AG08395 (cell line): ENCODE measurements at regions not wholly inside any gene's neighbourhood (a gene's known extent, or its start where the extent isn't known, plus 50 kb on each side); places are given as distances from the start of the nearest gene placed in this dataset.

Experiments
- DNase-seq: peaks from one replicate; pipeline ENCODE4 v3.0.0; 2012; ENCODE audit warnings: mixed read lengths, low spot score

DNA sequence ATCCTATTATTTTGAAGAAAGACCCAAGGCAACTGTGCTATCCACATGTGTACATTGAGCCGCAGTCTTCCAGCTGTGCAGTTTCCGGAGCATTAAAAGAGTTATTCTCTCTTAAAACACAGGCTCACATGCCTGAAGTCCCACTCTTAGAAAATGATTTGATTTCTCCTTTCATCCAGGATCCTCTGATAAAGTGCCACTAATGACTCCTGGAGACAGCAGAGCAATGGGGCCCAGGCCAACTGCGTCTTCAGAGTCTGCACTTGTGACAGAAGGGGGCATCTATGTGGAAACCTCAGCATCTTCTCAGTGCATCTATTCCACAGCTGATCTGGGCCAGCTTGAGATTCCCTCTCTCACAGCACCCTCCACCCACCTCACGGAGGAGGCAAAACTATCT is 482.1 kb upstream of the AKR1E2 start:
- DNase-seq, result peak; percentile 4

DNA sequence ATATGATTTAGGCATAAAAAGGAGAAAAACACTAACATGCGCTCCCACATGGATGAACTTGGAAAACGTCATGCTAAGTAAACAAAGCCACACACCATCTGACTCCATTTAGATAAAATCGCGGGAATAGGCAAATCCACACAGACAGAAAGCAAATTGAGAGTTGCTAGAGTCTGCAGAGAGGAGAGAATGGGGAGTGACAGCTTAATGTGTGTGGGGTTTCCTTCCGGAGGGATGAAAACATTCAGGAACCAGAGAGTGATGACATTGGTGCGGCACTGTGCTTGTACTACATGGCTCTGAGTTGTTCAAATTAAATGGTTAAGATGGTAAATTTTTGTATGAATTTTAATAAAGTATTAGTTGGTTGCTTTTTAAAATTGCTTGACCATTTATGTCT is 482.9 kb upstream of the AKR1E2 start:
- no peak for DNase-seq

DNA sequence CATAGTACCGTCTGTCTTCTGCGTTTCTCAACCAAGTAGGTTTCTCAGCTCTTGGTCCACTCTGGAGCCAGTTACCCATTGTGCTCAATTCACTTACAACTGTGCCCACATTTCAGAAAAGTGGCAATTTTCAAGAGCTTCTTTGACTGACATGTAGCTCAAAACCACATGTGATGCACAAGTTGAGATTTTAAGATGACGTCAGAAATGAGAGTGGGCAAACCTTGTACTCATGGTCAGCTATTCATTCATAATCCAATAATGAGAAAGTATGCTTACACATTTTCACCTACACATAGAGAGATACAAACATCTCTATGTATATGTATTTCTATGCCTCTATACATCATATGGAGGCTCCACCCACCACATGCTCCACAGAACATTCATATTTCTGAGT is 487.2 kb upstream of the AKR1E2 start:
- no peak for DNase-seq

GRCh38 chr10:4337563-4337962 is 488.4 kb upstream of the AKR1E2 start:
- no peak for DNase-seq

DNA sequence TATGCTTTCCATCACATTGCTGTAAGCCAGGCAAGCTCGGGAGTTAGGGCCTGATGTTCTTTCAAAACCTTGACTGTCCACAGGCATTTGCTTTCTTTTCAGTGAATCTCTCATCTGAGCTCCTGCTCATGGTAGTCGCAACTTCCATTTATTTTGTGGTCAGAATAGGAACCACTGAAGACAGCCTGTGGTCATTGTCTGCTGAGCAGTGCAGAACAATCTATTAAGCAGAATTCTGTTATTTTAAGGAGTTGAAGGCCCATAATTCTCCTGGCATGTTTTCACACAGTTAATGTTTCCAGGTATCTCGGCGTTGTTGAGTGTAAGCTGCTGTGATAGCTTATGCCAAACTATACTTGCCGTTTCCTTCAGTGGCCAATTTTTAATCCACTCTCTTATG is 491.1 kb upstream of the AKR1E2 start:
- no peak for DNase-seq

- DNase-seq, result no peak
Measured at GRCh38 chr10:4334015-4334414, 492.0 kb upstream of the AKR1E2 start.

DNA sequence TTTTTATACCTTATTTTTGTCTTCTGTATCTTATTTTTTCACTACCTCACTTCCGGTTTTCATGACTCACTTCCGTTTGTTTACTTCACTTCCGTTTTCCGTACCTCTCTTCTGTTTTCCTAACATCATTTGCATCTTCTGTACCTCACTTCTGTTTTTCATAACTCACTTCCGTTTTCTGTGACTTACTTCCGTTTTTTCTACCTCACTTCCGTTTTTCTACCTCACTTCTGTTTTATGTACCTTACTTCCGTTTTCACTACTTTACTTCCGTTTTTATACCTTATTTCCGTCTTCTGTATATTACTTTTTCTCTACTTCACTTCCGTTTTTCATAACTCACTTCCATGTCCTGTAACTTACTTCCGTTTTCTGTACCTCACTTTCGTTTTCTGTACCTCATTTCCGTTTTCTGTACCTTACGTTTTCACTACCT is 492.5 kb upstream of the AKR1E2 start:
- no peak for DNase-seq

DNA sequence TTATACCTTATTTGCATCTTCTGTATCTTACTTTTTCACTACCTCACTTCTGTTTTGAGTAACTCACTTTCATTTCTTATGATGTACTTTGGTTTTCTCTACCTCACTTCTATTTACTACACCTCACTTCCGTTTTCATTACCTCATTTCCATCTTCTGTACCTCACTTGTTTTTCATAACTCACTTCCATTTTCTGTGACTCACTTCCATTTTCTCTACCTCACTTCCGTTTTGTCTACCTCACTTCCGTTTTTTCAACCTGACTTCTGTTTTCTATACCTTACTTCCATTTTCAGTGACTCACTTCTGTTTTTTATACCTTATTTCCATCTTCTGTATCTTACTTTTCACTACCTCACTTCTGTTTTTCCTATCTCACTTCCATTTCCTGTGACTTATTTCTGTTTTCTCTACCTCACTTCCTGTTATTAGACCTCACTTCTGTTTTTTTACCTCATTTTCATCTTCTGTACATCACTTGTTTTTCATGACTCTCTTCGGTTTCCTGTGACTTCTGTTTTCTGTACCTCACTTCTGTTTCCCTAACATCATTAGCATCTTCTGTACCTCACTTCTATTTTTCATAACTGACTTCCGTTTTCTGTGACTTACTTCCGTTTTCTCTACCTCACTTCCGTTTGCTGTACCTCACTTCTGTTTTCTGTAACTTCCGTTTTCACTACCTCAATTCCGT is 493.1 kb upstream of the AKR1E2 start:
- DNase-seq, result no peak

- no peak for DNase-seq
Measured at GRCh38 chr10:4331150-4331549, 494.9 kb upstream of the AKR1E2 start.

GRCh38 chr10:4330636-4331035 is 495.4 kb upstream of the AKR1E2 start:
- DNase-seq, result no peak

- DNase-seq, result no peak
Measured at GRCh38 chr10:4329225-4329624, 496.8 kb upstream of the AKR1E2 start.

- DNase-seq, result no peak
Measured at GRCh38 chr10:4326647-4327046, 499.4 kb upstream of the AKR1E2 start.

GRCh38 chr10:4319870-4320367 is 506.1 kb upstream of the AKR1E2 start:
- DNase-seq, result no peak

- peak; percentile 88 for DNase-seq
Measured at GRCh38 chr10:4316161-4316810, 509.7 kb upstream of the AKR1E2 start.

DNA sequence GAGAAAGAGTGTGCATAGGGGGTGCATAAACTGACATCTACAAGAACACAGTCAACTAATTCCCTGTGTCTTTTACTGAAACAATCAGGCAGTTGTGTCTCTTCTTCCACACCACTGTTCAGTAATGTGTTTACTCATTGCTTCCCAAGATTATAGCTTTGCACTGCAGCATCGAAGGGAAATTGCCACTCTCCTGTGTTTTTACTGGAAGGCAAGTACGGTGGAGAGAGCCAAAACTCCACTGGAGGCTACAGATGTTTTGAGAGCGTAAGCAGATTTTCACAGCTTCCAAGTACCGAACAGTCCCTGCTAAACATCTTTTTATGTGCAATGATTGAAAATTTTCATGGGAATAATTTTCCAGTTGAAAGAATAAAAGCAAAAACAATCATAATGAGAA is 510.5 kb upstream of the AKR1E2 start:
- DNase-seq, result peak; percentile 67

- DNase-seq, result no peak
Measured at GRCh38 chr10:4313051-4313450, 513.0 kb upstream of the AKR1E2 start.

- DNase-seq, result no peak
Measured at GRCh38 chr10:4312051-4312835, 513.8 kb upstream of the AKR1E2 start.

GRCh38 chr10:4310172-4310571 is 515.8 kb upstream of the AKR1E2 start:
- no peak for DNase-seq

DNA sequence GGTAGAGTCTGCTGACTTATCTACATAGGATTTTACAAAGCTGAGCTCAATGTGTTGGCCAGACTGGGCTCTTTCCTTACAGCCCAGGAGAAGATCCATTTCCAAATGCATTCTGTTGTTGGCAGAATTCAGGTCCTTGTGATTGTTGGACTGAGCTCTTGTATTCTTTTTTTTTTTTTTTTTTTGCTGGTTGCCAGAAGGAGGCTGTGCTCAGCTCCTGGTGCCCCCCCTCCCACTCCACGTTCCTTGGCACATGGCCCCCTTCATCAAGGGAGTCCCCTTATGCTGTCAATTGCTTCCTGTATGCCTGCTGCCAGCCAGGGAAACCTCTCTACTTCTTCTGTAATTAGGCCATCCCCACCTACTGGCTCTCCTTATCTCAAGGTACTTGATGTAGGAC is 518.1 kb upstream of the AKR1E2 start:
- no peak for DNase-seq

DNA sequence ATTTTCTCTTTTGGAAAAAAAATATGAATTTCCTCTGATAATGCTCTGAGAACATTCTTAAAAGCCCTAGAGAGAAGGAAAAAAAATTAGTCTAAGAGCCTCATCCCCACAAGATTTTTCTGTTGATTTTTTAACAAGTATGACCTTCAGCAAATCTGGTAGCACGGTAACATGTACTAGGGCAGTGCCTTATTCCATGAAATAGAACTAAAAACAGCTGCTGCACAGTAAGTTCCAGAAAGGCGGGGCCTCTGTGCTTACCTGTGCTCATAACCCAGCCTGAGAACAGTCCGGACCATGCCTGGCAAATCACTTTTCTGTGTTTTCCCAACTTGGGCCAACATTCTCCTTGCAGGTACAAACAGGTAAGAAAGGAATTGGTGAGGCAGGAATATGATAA is 519.1 kb upstream of the AKR1E2 start:
- no peak for DNase-seq

GRCh38 chr10:4303045-4303444 is 518.0 kb upstream of the KLF6 start:
- DNase-seq, result peak; percentile 32

DNA sequence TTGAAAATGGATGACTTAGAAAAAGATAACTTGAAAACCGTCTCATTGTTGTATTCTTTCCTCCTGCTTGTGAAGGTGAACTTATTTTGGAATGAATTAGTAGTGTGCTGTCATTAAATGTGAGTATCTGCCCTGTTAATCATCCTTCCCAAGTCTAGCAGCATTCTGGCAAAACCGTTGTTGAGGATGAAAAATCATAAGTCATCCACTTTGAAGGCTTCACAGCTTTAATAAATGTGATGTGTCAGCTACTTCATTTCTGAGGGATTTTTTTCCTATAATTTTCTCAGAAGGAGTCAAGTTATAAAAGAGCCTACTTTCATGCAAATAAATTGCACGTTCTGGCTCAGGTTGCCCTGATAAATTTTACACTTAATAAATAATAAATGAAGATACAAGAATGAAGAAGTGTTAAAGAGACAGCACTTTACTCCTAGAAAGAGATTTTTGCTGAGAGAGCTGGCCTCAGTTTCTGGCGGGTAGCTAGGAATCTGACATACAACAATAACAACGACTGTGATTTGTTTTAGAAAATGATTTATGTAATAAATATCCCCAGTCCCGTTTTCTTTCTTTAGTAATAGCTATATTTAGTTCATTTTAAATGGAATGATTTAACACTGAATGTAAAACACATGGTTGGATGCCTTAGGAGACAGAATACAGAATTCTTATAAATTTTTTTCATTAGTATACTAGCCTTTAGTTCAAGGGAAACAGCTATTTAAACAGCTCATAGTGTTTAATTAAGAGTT is 516.5 kb upstream of the KLF6 start:
- DNase-seq, result no peak
